OCI-LY7 (cell line): ENCODE measurements at regions not wholly inside any gene's neighbourhood (a gene's known extent, or its start where the extent isn't known, plus 50 kb on each side); places are given as distances from the start of the nearest gene placed in this dataset.
"Not testable (repeated sequence)": the region's sequence is repeated elsewhere in the genome, so short reads cannot be mapped to it uniquely, and the experiment has no call there.

Source experiments
- CTCF ChIP-seq: fragments of 200-600 bp; sonication (generic); conservative IDR thresholded peaks from 2 replicates; pipeline ENCODE4 v1.5.1; 2014; ENCODE audit warnings: mild to moderate bottlenecking, antibody characterized with exemption, low read length, moderate library complexity, mixed read lengths
- EZH2phosphoT487 ChIP-seq: fragments of 200-600 bp; sonication (generic); IDR thresholded peaks from 2 replicates; pipeline ENCODE4 v1.6.1; 2018; ENCODE audit warnings: low read depth, borderline replicate concordance, mild to moderate bottlenecking, mixed run types, antibody characterized with exemption, low read length, moderate library complexity, mixed read lengths

- TF ChIP-seq EZH2phosphoT487, CTCF: not testable (repeated sequence)
These were observed 144.2 kb upstream of the TRPC5 start for GRCh38 chrX:112226795-112227194.
